ENCODE measurements at regions not wholly inside any gene's neighbourhood (a gene's known extent, or its start where the extent isn't known, plus 50 kb on each side); places are given as distances from the start of the nearest gene placed in this dataset.

DNA sequence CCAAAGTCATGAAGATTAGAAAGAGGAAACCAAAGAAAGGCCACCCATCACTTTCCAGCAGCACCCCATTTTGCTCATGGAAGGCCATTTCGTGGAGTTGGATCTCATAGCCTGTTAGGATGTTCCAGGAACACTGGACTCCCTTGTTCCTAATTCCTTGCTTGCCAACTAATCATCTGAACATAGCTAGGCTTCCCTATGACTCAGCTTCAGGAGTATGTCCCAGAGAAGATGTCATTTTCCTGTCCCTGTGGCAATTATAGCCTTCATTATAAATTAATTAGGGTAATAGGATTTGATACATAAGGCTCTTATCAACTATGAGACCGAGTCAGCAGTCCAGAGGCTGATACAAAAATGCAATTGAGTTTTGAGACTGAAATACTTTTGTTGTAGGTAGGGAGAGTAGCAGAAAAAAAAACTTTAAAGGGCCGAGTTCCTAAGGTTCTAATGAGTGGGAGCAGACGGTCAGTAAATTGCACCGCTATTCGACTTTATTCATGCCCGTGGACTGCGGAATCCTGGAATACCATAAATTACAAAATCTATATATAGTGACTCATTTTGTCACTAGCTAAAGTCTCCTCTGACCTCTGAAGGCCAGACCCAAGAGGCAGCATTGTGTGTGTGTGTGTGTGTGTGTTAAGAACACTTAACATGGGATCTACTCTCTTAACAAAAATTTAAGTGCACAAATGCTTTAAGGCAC is 311.8 kb downstream of the FBXO15 start:
- TF ChIP-seq, protein P1, sequence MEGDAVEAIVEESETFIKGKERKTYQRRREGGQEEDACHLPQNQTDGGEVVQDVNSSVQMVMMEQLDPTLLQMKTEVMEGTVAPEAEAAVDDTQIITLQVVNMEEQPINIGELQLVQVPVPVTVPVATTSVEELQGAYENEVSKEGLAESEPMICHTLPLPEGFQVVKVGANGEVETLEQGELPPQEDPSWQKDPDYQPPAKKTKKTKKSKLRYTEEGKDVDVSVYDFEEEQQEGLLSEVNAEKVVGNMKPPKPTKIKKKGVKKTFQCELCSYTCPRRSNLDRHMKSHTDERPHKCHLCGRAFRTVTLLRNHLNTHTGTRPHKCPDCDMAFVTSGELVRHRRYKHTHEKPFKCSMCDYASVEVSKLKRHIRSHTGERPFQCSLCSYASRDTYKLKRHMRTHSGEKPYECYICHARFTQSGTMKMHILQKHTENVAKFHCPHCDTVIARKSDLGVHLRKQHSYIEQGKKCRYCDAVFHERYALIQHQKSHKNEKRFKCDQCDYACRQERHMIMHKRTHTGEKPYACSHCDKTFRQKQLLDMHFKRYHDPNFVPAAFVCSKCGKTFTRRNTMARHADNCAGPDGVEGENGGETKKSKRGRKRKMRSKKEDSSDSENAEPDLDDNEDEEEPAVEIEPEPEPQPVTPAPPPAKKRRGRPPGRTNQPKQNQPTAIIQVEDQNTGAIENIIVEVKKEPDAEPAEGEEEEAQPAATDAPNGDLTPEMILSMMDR (IDR thresholded peaks at IDR 0.05; ENCODE audit: low read depth, low read length), result no peak
- DNase-seq (ENCODE audit: extremely low read depth, low read depth), result no peak

DNA sequence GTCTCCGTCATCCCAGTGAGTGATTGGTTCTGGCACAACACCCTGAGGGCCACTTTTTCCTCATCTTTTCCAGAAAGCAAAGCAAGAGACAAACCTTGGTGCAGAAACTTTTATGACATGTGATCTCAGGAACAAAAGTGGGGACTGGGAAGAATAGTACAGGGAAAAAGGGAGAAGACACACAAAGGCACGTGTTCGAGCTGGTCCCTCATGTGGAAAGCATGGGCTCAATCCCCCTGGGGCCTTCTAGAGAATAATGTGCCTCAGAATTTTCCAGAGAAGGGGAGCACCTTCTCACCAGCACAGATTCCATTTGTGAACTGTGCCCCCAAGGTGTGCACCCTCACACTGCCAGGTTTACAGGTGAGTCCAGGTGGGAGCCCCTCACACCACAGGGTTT is 312.6 kb downstream of the FBXO15 start:
- no peak for DNase-seq (ENCODE audit: extremely low read depth, low read depth)
- TF ChIP-seq, protein P1 (IDR thresholded peaks at IDR 0.05; ENCODE audit: low read depth, low read length), result no peak

DNA sequence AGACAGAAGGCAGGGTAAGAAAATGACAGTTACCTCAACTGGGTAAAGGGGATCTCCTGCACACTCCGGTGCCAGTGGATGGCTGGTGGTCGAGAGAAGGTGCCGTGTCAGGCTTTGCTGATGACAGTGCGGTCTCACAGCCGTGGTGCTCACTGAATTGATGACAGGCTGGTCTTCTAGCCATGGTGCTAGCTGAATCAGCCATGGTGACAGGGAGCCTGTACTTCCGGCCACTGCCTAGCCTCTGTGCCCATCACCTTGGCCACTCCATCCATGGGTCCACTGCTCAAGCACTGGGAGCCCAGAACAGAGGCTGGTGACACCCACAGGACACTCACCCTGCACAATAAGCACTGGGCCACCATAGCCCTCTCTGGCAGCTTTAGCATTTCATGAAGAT is 315.9 kb downstream of the FBXO15 start:
- TF ChIP-seq, protein P1 (IDR thresholded peaks at IDR 0.05; ENCODE audit: low read depth, low read length), result no peak
- DNase-seq (ENCODE audit: extremely low read depth, low read depth), result no peak

DNA sequence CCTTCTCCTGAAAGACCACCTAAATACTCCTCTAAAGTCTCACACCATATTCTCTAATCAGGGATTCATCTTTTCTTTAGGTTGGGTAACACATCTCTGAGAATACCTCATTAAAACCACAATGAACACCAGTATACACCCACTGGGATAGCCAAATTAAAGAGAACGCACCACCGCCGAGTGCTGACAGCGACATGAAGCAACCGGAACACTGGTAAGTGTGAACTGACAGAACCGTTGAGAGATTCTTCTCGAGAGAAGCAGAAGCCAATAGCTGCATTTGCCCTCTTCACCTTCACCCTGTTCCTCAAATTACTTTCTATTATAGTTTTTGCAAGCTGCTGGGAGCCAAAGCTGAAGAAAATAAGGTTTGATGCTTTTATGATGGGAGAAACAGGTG is 318.5 kb downstream of the FBXO15 start:
- TF ChIP-seq, protein P1 (IDR thresholded peaks at IDR 0.05; ENCODE audit: low read depth, low read length), result no peak
- DNase-seq (ENCODE audit: extremely low read depth, low read depth), result no peak

DNA sequence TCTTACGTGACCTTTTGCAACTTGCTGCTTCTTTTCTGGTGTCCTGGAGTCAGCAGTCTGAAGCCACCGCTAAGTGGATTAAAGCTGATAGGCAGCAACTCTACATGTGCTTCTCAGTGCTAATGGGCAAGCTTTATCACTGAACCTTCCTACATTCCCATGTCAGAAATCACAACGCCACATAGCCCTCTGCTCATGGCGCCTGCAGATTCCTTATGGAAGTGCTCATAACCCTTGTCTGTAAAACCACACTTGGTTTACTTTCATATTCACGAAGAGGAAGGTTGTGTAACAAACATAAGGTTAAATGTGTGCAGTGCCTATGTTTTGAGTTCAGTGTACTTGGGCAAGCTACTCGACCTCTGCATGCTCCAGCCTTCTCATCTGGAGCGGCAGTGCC is 319.8 kb downstream of the FBXO15 start:
- DNase-seq (ENCODE audit: extremely low read depth, low read depth), result no peak
- TF ChIP-seq, protein P1 (IDR thresholded peaks at IDR 0.05; ENCODE audit: low read depth, low read length), result no peak

DNA sequence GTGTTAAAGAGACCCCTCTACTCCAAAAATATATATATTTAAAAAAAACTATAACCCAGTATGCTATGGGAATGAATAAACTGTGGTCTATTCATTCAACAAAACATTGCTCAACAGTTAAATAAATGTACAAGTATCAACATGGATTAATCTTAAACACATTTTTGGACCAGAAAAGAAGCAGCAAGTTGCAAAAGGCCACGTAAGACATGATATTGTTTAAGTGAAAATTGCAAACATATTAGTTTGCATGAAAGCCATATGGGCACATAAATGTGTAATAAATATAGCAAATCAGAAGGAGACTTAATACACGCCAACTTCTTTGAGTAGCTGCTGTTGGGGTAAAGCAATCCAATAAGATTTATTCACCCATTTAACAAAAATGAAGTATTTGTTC is 321.5 kb downstream of the FBXO15 start:
- peak; percentile 36 for DNase-seq (ENCODE audit: extremely low read depth, low read depth)
- TF ChIP-seq, protein P1 (IDR thresholded peaks at IDR 0.05; ENCODE audit: low read depth, low read length), result no peak

DNA sequence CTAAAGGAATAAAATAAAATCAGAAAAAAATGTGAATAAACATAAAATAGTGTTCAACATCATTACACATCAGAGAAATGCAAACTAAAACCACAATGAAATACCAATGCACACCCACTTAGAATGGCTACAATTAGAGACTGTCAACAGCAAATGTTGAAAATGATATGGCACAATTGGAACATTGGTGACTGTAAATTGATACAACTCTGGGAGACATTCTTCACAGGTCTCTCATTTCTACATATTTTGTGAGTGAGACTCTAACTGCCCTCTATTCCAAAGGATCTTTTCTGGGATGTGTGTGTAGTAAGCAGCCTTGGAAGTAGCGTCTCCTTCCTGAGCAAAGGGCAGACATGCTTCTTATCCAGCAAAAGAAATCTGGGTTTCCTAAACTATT is 323.0 kb downstream of the FBXO15 start:
- peak; percentile 65 for DNase-seq (ENCODE audit: extremely low read depth, low read depth)
- TF ChIP-seq, protein P1 (IDR thresholded peaks at IDR 0.05; ENCODE audit: low read depth, low read length), result no peak
